DND-41 (cell line): ENCODE measurements at regions not wholly inside any gene's neighbourhood (a gene's known extent, or its start where the extent isn't known, plus 50 kb on each side); places are given as distances from the start of the nearest gene placed in this dataset.

Source experiments
- CTCF ChIP-seq: IDR thresholded peaks from 2 replicates; pipeline ENCODE4 v1.5.1; 2012; ENCODE audit warnings: borderline replicate concordance, low read length, moderate library complexity, mild to moderate bottlenecking; ENCODE audit not compliant: poor library complexity, severe bottlenecking; ENCODE audit errors: extremely low read depth
- EZH2 ChIP-seq: IDR thresholded peaks from 3 replicates; pipeline ENCODE4 v1.6.1; 2012; ENCODE audit warnings: borderline replicate concordance, low read depth, mild to moderate bottlenecking, moderate library complexity, low read length, inconsistent platforms; ENCODE audit not compliant: severe bottlenecking

- TF ChIP-seq CTCF (peak; percentile 31), EZH2 (no peak)
These were observed 383.4 kb downstream of the LMO7 start for GRCh38 chr13:76019421-76020044.
